ENCODE measurements at regions not wholly inside any gene's neighbourhood (a gene's known extent, or its start where the extent isn't known, plus 50 kb on each side); places are given as distances from the start of the nearest gene placed in this dataset.
A peak's percentile ranks its signal among the peaks of the same experiment; 100 is the strongest.

DNA sequence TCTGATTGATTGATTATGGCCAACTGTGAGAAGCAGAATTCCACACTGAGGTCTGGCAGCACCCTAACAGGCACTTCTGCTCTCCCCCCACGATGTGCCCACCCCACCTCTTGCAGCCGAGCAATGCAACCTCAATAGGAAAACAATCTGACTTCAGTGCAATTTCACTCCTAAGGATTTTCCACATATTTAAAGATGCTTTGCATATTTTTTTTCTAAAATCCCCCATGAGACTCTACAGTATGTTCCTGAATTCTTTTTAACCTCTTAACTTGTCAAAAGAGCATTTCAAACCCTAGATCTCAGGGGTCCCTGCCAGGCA, 243.1 kb downstream of the AUH start:
- no peak overlapping the region for H3K27ac ChIP-seq

DNA sequence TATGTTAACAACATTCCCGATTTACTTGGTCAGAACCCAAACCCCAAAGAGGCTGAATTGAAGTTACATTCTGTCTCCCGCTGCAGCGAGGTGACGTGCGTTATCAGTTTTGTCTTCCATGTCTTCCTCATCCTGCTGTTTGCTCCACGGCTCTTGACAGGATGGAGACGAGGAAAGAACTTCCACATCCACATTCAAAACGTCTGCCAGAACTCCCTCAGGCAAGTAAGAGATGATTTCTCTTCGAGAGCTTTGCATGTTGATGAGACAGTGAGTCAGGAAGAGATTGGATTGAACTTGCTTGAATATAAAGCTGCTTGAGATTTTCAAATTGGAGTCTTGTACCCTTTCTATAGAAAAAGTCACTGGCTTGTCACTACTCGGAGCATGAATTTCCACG, 242.6 kb downstream of the AUH start:
- no peak for TF ChIP-seq ZFX (IDR thresholded peaks at IDR 0.05; ENCODE audit: borderline replicate concordance)
- TF ChIP-seq, protein P1, sequence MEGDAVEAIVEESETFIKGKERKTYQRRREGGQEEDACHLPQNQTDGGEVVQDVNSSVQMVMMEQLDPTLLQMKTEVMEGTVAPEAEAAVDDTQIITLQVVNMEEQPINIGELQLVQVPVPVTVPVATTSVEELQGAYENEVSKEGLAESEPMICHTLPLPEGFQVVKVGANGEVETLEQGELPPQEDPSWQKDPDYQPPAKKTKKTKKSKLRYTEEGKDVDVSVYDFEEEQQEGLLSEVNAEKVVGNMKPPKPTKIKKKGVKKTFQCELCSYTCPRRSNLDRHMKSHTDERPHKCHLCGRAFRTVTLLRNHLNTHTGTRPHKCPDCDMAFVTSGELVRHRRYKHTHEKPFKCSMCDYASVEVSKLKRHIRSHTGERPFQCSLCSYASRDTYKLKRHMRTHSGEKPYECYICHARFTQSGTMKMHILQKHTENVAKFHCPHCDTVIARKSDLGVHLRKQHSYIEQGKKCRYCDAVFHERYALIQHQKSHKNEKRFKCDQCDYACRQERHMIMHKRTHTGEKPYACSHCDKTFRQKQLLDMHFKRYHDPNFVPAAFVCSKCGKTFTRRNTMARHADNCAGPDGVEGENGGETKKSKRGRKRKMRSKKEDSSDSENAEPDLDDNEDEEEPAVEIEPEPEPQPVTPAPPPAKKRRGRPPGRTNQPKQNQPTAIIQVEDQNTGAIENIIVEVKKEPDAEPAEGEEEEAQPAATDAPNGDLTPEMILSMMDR (IDR thresholded peaks at IDR 0.05): no peak
- peak overlapping the region; percentile 39; the same call in 1 of the 2 replicates for H3K27ac ChIP-seq

More for the DNA sequence above, 243.1 kb downstream of the AUH start:
- no peak for TF ChIP-seq ZFX (IDR thresholded peaks at IDR 0.05; ENCODE audit: borderline replicate concordance)
- TF ChIP-seq, protein P1 (IDR thresholded peaks at IDR 0.05): no peak

DNA sequence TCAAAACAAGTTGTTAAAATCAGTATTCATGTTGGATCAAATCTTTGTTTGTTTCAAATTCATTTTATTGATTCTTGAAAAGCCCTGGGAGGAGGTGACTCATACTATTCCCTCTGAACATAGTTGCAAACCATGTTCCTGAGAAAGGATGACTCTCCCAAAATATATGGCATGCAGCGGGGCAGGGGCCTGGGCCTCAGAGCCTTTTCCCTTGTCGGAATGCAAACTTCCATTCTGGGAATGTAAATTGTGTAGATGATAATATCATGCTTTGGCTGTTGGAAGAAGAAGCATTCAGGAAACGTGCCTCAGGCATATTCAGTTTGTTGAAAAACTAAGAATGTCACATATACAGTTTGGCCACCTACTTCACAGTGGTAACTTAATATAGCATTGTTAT, 242.0 kb downstream of the AUH start:
- H3K27ac ChIP-seq: peak overlapping the region; percentile 39
- TF ChIP-seq, protein P1 (IDR thresholded peaks at IDR 0.05): no peak
- TF ChIP-seq ZFX (IDR thresholded peaks at IDR 0.05; ENCODE audit: borderline replicate concordance): no peak

DNA sequence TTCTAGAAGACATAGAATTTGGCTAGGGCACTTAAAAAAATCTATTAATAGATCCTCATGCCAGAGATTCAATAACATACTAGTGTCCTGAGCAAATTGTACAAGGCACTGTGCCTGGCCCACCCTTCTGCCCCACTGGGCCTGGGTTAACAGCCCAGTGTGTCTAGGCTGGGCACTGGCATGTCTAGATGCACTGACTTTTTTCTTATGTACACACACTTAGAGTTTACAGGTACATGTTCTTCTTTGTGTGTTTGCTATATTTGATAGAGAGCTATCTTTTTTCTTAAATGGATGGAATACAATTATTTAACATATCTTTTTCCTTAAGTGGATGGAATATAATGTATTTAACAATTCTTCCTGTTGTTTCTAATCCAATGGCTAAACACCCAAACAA, 241.5 kb downstream of the AUH start:
- TF ChIP-seq, protein P1 (IDR thresholded peaks at IDR 0.05): no peak
- no peak for TF ChIP-seq ZFX (IDR thresholded peaks at IDR 0.05; ENCODE audit: borderline replicate concordance)
- peak overlapping the region; percentile 39 for H3K27ac ChIP-seq

DNA sequence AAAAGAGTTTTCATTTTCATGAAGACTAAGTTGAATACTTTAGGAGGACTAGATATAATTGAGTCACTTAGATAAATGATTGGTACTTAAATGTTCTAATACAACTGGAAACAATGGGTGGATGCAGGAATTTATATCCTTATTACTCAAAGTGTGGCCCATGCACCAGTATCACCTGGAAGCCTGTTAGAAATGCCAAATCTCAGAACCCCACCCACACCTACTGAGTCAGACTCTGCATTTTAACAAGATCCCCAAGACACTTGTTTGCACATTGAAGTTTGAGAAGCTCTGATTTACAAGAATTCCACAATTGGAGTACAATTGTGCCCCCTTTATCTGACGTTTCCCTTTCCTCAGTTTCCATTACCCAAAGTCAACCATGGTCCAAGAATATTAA, 239.0 kb downstream of the AUH start:
- no peak overlapping the region for H3K27ac ChIP-seq
- TF ChIP-seq, protein P1 (IDR thresholded peaks at IDR 0.05): no peak
- no peak for TF ChIP-seq ZFX (IDR thresholded peaks at IDR 0.05; ENCODE audit: borderline replicate concordance)

DNA sequence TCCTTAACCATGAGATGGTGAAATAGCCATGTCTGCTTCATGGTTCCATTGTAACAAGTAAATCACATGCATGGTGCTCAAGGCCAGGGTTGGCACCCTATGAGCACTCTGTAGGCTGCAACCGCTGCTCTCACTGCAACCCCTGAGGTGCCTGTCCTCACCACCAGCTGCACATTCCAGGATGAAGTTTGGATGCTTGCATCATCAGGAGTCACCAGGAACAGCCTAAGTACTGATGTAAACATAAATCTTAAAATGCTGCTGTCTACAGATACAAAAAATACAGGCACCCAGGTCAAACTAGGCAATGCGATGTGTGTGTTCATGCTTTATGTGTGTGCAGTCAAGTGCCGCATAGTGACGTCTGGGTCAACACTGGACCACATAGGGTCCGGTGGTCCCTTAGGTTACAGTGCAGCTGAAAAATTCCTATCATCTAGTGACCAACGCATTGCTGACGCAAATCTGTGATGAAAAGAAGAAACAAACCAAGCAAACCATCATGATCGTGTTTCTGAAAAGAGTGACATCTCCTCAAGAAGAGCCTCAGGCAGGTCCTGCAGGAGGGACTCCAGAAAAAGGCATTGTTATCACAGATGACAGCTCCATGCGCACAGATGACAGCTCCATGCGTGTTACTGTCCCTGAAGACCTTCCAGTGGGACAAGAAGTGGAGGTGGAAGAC, 234.8 kb downstream of the AUH start:
- no peak for TF ChIP-seq ZFX (IDR thresholded peaks at IDR 0.05; ENCODE audit: borderline replicate concordance)
- TF ChIP-seq, protein P1 (IDR thresholded peaks at IDR 0.05): no peak
- H3K27ac ChIP-seq: no peak overlapping the region

DNA sequence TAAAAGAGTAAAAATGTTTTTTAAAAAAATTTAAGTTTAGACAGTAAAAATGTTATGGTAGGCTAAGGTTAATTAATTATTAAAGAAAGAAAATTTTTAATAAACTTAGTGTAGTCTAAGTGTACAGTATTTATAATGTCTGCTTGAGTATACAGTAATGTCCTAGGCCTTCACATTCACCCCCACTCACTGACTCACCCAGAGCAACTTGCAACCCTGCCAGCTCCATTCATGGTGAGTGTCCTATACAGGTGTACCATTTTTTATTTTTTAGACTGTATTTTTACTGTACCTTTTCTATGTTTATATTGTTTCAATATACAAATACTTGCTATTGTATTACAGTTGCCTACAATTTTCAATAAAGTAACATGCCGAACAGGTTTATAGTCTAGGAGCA, 234.1 kb downstream of the AUH start:
- no peak overlapping the region for H3K27ac ChIP-seq
- no peak for TF ChIP-seq ZFX (IDR thresholded peaks at IDR 0.05; ENCODE audit: borderline replicate concordance)
- TF ChIP-seq, protein P1 (IDR thresholded peaks at IDR 0.05): no peak

Data from 22Rv1 (cell line).